CD4-positive, alpha-beta T cell treated with Interleukin-21 for 1 hour (primary cell): ENCODE measurements at regions not wholly inside any gene's neighbourhood (a gene's known extent, or its start where the extent isn't known, plus 50 kb on each side); places are given as distances from the start of the nearest gene placed in this dataset.
"Not testable (repeated sequence)": the region's sequence is repeated elsewhere in the genome, so short reads cannot be mapped to it uniquely, and the experiment has no call there.

ENCODE experiments used
- DNase-seq: peaks from one replicate; pipeline ENCODE4 v3.0.0-alpha.2; 2020

GRCh38 chr14:58731465-58732293 lies 93.9 kb downstream of the DACT1 start:
- DNase-seq = no peak

GRCh38 chr14:58732387-58732786 lies 94.6 kb downstream of the DACT1 start:
- DNase-seq = no peak

DNA sequence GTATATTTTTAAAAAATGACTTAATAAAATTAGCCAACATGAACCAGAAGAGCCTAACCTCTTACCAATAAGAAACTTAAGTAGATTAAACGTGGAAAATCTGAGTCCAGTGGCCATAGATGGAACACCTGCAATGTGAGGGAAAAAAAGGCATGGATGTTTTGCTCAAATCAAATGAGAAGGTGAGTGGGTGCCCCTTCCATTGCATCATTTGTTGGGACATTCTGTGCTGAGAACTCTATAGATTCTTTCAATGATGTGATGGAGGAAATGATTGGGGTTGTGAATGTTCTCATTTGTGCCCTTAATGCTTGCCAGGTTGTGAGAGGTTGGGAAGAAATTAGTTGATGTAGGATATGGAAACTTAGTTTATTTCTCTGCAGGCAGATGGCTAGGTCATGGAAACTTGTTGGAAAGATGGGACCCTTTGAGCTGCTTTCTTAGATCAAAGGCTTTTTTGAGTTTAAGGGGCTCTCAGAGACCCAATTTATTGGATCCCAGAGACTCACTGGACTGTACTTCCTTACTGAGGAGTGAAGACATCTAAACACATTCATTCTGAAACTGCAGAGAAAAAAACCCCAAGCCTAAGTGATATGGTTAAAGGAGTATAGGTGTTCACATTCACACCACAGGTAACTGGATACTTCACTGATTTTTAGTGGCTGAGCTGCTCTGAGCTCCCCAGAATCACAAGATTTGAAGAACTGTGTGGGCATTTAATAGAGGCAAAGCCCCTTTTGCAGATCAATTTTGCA lies 95.9 kb downstream of the DACT1 start:
- DNase-seq = no peak

DNA sequence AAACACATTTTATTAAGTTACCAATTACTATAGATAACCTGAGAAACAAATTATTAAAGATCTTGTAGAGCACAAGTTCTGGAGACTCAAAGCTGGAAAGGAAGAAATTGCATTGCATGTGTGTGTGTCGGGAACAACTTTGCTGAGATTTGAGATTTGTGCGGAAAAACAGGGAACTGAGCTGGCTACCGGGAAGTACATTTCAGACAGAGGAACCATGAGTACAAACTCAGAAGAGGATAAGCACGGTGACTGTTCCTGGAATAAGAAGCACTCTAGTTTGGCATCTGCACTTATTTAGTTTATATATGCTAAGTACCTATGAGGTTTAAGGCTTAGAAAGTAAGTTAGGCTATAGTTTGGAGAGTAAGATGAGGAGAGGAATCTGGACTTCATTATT lies 97.8 kb downstream of the DACT1 start:
- no peak for DNase-seq

GRCh38 chr14:58736606-58737005 lies 98.8 kb downstream of the DACT1 start:
- DNase-seq = no peak

- no peak for DNase-seq
These were observed 99.7 kb downstream of the DACT1 start for GRCh38 chr14:58737511-58737910.

GRCh38 chr14:58738189-58738836 lies 100.6 kb downstream of the DACT1 start:
- no peak for DNase-seq

- no peak for DNase-seq
These were observed 101.1 kb downstream of the DACT1 start for GRCh38 chr14:58738876-58739275.

DNA sequence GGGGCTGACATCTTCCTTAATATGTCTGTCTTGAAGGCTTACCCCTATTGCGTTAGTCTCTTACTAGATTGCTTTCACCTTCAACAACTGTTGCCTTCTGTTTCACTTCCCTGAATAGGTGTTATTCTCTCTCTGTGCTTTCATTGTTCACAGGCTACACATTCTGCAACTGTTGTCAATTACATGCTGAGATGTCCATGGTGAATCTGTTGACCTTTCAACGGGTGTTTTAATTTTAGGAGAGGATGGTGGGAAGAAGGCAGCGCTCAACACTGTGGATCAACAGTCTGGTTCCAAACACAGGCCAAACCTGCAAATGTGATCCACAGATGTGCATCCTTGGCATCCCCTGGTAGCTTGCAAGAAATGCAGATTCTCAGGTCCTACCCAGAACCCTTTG lies 101.9 kb downstream of the DACT1 start:
- DNase-seq = no peak

DNA sequence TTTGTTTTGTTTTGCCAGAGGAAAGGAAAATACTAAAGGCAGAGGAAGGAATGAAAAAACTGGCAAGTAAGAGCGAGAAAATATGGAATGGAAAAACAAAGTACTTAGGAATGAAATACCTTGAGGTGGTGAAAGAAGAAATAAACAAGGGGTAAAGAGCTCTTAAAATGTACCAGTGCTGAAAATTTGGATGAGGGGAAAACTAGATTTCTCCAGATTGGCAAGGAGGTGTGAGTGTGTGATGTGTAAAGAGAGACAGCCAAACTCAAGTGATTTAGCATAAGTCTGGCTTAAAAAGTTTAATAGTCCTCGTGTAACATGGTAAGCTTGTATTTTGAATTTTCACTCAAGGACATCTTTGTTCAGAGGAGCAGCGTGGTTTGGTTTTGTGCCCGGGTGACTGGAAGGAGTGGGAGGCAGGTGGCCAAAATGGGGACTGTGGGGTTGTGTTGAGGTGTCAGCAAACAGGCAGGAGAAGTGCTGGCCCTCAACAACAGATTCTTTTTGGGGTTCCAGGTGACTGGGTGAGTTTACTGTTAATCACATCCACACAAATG lies 102.7 kb downstream of the DACT1 start:
- DNase-seq = no peak

- no peak for DNase-seq
These were observed 107.1 kb downstream of the DACT1 start for GRCh38 chr14:58744801-58745394.

DNA sequence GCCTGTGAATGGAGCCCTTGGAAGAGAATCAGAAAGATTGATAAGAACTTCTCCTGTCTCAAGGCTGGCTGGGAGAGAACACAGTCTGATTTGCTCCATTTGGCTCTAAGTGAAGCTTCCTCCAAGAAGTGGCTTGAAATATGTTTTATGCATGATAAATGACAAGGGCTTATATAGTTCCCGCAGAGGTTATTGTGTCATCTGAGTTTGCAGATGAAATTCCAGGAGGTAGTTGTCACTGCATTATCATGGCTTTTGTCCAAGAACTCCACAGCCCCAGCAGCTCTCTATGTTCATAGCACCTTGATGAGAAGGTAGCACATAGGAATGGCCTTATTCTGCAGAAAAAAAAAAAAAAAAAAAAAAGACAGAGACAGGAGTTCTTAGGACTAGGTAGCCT lies 108.5 kb downstream of the DACT1 start:
- no peak for DNase-seq

- no peak for DNase-seq
These were observed 108.9 kb downstream of the DACT1 start for GRCh38 chr14:58746701-58747100.

DNA sequence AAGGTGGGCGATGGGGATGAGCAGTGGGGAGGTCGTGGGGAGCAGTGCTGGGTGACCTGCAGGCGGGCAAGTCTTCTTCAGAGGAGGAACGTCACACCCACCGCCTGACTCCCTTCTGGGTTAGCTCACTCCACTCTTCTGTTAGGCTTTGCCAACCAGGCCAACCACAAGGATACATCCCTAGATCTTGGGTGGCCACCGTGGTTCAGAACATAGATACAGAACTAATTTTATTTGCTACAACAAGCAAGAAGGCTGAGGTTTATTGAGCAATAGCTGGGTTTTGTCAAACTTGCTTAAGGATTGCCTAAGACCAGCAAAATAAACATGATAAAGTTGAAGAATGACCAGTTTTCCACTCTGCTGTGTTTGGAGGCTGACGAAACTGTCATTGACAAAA lies 109.4 kb downstream of the DACT1 start:
- no peak for DNase-seq

DNA sequence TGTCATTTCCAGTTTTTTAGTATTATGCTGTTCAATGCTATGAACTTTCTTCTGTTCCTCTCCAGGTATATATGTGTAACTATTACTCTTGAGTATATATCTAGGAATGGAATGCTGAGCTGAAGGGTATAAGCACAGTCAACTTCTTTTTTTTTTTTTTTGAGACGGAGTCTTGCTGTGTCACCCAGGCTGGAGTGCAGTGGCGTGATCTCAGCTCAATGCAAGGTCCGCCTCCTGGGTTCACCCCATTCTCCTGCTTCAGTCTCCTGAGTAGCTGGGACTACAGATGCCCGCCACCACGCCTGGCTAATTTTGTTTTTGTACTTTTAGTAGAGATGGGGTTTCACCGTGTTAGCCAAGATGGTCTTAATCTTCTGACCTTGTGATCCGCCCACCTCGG lies 110.5 kb downstream of the DACT1 start:
- DNase-seq = not testable (repeated sequence)

- DNase-seq = no peak
These were observed 111.4 kb downstream of the DACT1 start for GRCh38 chr14:58749066-58749669.

DNA sequence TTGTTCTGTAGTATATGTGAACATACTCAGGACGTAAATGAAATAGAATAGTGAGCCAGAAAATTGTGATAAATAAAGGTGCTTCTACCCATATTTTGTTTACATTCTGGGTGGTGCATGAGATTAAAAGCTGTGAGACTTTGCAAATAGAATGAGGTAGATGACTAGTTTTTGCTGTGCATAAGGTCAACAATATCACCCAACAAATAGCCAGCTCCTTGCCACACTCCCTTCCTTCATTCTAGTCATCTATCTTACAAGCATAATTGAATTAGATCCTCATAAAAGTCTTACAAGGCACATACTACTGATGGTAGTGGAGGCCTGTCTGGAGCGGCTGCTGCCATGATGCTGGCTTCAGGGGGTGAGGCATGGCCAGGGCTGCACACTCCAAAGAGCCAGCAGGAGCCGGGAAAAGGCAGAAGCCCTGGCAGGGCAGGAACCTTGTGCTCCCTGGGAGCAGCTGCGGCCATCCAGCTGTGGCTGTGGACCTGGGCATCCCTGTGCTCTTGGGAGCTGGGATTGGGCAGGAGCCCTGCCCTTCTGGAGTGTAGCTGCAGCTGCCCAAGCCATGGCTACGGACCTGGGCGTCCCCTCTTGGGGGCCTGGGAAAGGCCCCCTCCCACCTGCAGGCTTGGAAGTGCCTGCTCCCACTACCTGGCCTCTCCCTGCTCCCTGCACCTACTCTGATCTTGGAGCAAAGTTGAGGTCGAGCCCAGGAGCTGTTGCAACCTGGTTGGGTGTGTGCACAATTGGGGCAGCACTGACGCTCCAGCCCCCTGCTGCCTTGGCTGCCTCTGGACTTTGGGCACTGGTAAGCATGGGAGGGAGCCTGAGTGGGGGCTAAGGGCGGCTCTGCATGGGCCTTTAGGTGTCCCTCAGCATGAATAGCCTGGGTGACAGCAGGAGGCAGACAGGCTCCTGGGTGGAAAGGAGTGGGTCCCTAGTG lies 112.8 kb downstream of the DACT1 start:
- DNase-seq = no peak

DNA sequence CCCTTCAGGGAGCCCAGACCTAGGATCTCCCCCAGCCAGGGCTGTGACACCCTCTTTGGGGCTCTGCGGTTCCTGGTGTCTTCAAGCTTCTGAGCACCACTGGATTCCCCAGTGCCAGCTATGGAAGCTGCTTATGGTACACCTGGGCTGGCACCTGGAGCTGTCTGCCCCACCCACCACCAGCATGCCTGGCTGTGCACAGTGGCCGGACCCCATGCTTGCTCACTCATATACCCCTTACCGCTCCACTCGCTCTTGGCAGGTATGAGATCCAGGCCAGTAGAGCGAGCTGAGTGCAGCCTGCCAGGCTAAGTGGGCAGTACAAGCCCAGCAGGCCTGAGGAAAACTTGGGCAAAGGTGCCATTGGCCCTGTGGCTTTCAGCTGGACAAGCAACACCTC lies 114.0 kb downstream of the DACT1 start:
- no peak for DNase-seq

DNA sequence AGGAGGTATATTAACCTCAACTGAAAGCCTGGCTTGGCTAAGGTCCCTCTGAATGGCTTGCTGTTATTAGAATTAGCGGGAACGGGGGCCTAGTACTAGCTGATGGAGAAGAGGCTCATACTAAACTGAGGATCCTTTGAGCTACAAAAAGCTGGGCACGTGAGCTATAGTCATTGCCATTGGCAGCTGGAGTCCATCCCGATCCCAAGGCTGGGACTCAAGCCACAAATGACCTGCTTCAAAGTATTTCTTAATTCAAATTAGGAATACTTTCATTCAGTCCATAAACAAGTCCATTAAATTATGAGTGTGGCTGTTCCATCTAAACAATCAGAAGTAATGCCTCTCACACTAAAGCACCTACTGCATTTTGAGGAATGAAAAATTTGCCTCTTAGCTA lies 114.5 kb downstream of the DACT1 start:
- DNase-seq = no peak

- DNase-seq = no peak
These were observed 115.0 kb downstream of the DACT1 start for GRCh38 chr14:58752771-58753201.
